22Rv1 (cell line): ENCODE measurements at regions not wholly inside any gene's neighbourhood (a gene's known extent, or its start where the extent isn't known, plus 50 kb on each side); places are given as distances from the start of the nearest gene placed in this dataset.

Experiments
- ZFX ChIP-seq: fragments of 450-650 bp; IDR thresholded peaks from 2 replicates; pipeline ENCODE4 v1.6.1; 2017; ENCODE audit warnings: antibody characterized with exemption, borderline replicate concordance
- TF ChIP-seq, protein P1 (sequence below): fragments of 450-650 bp; IDR thresholded peaks from 2 replicates; pipeline ENCODE4 v1.5.1; 2017; ENCODE audit warnings: mild to moderate bottlenecking

DNA sequence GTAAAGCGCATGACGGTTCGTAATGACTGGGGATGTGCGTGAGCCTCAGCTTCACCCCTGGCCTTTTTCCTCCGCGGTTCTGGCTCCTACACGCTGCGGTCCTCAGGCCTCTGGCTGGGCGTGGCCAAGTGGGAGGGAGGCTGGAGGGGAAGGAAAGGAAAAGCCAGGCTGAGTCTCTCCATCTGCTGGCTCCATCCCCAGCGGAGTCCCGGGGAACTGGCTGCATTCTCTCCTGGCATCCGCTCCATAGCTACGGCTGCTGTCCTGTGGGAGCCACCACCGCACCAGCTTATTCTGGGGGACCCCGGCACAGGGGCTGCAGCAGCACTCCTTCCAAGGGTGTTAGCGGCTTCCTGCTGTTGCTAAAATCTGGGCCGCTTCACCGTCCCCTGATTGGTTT, 68.2 kb upstream of the SLC24A4 start:
- TF ChIP-seq ZFX = no peak
- TF ChIP-seq, protein P1, sequence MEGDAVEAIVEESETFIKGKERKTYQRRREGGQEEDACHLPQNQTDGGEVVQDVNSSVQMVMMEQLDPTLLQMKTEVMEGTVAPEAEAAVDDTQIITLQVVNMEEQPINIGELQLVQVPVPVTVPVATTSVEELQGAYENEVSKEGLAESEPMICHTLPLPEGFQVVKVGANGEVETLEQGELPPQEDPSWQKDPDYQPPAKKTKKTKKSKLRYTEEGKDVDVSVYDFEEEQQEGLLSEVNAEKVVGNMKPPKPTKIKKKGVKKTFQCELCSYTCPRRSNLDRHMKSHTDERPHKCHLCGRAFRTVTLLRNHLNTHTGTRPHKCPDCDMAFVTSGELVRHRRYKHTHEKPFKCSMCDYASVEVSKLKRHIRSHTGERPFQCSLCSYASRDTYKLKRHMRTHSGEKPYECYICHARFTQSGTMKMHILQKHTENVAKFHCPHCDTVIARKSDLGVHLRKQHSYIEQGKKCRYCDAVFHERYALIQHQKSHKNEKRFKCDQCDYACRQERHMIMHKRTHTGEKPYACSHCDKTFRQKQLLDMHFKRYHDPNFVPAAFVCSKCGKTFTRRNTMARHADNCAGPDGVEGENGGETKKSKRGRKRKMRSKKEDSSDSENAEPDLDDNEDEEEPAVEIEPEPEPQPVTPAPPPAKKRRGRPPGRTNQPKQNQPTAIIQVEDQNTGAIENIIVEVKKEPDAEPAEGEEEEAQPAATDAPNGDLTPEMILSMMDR = no peak
